Astrocyte (in vitro differentiated cells and primary cell): ENCODE measurements at regions not wholly inside any gene's neighbourhood (a gene's known extent, or its start where the extent isn't known, plus 50 kb on each side); places are given as distances from the start of the nearest gene placed in this dataset.

ENCODE experiments used
- DNase-seq: peaks from one replicate; pipeline ENCODE4 v3.0.0-alpha.2; 2010; ENCODE audit warnings: low read depth
- FAIRE-seq: peaks from 2 replicates; lab custom pipeline; 2011; peaks lifted over from hg19 to GRCh38; lab: Jason Lieb, UNC
- H2AFZ ChIP-seq: 2 replicates; pipeline ENCODE4 v1.6.0; 2012; ENCODE audit warnings: low read depth, low read length, inconsistent platforms
- H3K27ac ChIP-seq: 2 replicates; pipeline ENCODE4 v1.5.1; 2011; ENCODE audit warnings: low read depth, low read length, inconsistent platforms
- H3K27me3 ChIP-seq: 2 replicates; pipeline ENCODE4 v1.6.0; 2011; ENCODE audit warnings: low read length, inconsistent platforms; ENCODE audit not compliant: insufficient read depth
- H3K36me3 ChIP-seq: 2 replicates; pipeline ENCODE4 v1.5.1; 2011; ENCODE audit warnings: low read length, inconsistent platforms; ENCODE audit not compliant: insufficient read depth
- H3K4me1 ChIP-seq: 2 replicates; pipeline ENCODE4 v1.5.1; 2011; ENCODE audit warnings: low read length, inconsistent platforms; ENCODE audit not compliant: insufficient read depth
- H3K4me2 ChIP-seq: 2 replicates; pipeline ENCODE4 v1.6.0; 2012; ENCODE audit warnings: low read length, inconsistent platforms
- H3K4me3 ChIP-seq: 2 replicates; pipeline ENCODE4 v1.5.1; 2011; ENCODE audit warnings: low read depth, mild to moderate bottlenecking, low read length, inconsistent platforms; ENCODE audit not compliant: insufficient read depth
- H3K79me2 ChIP-seq: 2 replicates; pipeline ENCODE4 v1.6.0; 2012; ENCODE audit warnings: mild to moderate bottlenecking, low read length, inconsistent platforms; ENCODE audit not compliant: insufficient read depth
- H3K9ac ChIP-seq: 2 replicates; pipeline ENCODE4 v1.6.0; 2012; ENCODE audit warnings: mild to moderate bottlenecking, low read length, inconsistent platforms
- H3K9me3 ChIP-seq: 2 replicates; pipeline ENCODE4 v1.5.1; 2012; ENCODE audit warnings: low read depth, mild to moderate bottlenecking, low read length, inconsistent platforms; ENCODE audit not compliant: insufficient read depth
- H4K20me1 ChIP-seq: 2 replicates; pipeline ENCODE4 v1.6.0; 2012; ENCODE audit warnings: low read length, inconsistent platforms; ENCODE audit not compliant: insufficient read depth
- H3K27ac Mint-ChIP-seq: one replicate; pipeline ENCODE4 v1.8.0; 2021; ENCODE audit warnings: mild to moderate bottlenecking, mixed read lengths; ENCODE audit not compliant: unreplicated experiment
- H3K27me3 Mint-ChIP-seq: one replicate; pipeline ENCODE4 v1.8.0; 2021; ENCODE audit warnings: low read depth, mixed read lengths; ENCODE audit not compliant: unreplicated experiment
- H3K36me3 Mint-ChIP-seq: one replicate; pipeline ENCODE4 v1.8.0; 2021; ENCODE audit warnings: low read depth, mixed read lengths; ENCODE audit not compliant: unreplicated experiment
- H3K4me1 Mint-ChIP-seq: one replicate; pipeline ENCODE4 v1.8.0; 2021; ENCODE audit warnings: low read depth, mixed read lengths; ENCODE audit not compliant: unreplicated experiment
- H3K4me3 Mint-ChIP-seq: one replicate; pipeline ENCODE4 v1.8.0; 2021; ENCODE audit warnings: mild to moderate bottlenecking, moderate library complexity, mixed read lengths; ENCODE audit not compliant: unreplicated experiment
- H3K9me3 Mint-ChIP-seq: one replicate; pipeline ENCODE4 v1.8.0; 2021; ENCODE audit warnings: mild to moderate bottlenecking, mixed read lengths; ENCODE audit not compliant: unreplicated experiment
- EZH2 ChIP-seq: IDR thresholded peaks from 2 replicates; pipeline ENCODE4 v1.6.1; 2012; ENCODE audit warnings: mild to moderate bottlenecking, low read length, inconsistent platforms; ENCODE audit not compliant: insufficient read depth
- TF ChIP-seq, protein P1 (sequence below): IDR thresholded peaks from 2 replicates; pipeline ENCODE4 v1.5.1; 2011; ENCODE audit warnings: low read depth, mild to moderate bottlenecking, inconsistent platforms, low read length, moderate library complexity; ENCODE audit not compliant: insufficient read depth

DNA sequence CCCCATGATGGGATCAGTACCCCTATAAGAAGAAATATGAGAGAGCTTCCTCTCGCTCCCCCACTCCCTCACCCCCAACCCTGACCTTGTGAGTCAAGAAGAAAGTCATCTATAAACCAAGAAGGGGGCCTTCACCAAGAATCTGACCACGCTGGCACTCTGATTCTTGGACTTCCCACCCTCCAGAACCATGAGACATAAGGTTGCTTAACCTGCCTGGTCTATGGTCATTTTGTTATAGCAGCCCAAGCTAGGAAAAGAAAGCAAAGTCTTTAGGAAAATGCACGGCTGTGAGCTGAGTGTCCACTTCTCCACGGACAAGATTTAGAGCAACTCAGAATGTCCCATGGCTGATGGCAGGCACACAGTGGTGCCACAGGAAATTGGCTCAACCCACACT lies 333.5 kb downstream of the SOX9 start:
- no peak for DNase-seq
- no peak overlapping the region for H3K9ac ChIP-seq
- H3K4me2 ChIP-seq, result no peak overlapping the region
- H3K4me1 ChIP-seq, result peaks cover 9% of the 10 kb centered on the region
- Mint-ChIP-seq H3K27me3 (no peaks in the 10 kb centered on the region), H3K36me3 (no peaks in the 10 kb centered on the region), H3K27ac (peak overlapping the region; percentile 16), H3K9me3 (no peaks in the 10 kb centered on the region), H3K4me3 (no peak overlapping the region), H3K4me1 (peaks cover 17% of the 10 kb centered on the region)
- no peaks in the 10 kb centered on the region for H3K9me3 ChIP-seq
- no peak overlapping the region for H2AFZ ChIP-seq
- TF ChIP-seq, protein P1, sequence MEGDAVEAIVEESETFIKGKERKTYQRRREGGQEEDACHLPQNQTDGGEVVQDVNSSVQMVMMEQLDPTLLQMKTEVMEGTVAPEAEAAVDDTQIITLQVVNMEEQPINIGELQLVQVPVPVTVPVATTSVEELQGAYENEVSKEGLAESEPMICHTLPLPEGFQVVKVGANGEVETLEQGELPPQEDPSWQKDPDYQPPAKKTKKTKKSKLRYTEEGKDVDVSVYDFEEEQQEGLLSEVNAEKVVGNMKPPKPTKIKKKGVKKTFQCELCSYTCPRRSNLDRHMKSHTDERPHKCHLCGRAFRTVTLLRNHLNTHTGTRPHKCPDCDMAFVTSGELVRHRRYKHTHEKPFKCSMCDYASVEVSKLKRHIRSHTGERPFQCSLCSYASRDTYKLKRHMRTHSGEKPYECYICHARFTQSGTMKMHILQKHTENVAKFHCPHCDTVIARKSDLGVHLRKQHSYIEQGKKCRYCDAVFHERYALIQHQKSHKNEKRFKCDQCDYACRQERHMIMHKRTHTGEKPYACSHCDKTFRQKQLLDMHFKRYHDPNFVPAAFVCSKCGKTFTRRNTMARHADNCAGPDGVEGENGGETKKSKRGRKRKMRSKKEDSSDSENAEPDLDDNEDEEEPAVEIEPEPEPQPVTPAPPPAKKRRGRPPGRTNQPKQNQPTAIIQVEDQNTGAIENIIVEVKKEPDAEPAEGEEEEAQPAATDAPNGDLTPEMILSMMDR, result no peak
- TF ChIP-seq EZH2, result no peak
- H3K27ac ChIP-seq, result no peak overlapping the region
- no peak overlapping the region for H3K4me3 ChIP-seq
- H3K79me2 ChIP-seq, result peaks cover 90% of the 10 kb centered on the region
- H3K27me3 ChIP-seq, result no peaks in the 10 kb centered on the region
- no peaks in the 10 kb centered on the region for H3K36me3 ChIP-seq
- FAIRE-seq, result no peak
- peaks cover 74% of the 10 kb centered on the region for H4K20me1 ChIP-seq

DNA sequence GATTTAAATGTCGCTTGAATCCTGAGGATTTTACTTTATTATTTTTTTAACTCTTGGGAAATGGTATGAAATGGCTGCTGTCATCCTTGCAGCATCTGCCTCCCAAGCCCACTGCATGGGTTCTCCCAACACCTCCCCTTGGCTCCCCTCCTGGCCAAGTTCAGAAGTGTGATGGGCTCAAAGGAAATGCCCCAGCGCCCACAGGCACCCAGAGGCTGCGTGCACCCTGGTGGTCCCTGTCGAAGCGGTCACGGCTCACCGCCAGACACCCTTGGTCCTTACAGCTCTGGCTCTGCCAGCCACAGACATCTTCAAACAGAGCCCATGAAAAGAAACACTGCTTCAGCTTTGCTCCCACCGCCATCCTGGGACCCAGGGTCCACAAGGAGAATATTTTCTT lies 334.7 kb downstream of the SOX9 start:
- Histone ChIP-seq H3K36me3 (no peaks in the 10 kb centered on the region), H3K9me3 (no peaks in the 10 kb centered on the region), H3K9ac (peak overlapping the region; percentile 18), H3K27me3 (no peaks in the 10 kb centered on the region), H2AFZ (no peak overlapping the region), H3K4me3 (no peak overlapping the region), H3K4me2 (peak overlapping the region; percentile 55), H4K20me1 (peaks cover 78% of the 10 kb centered on the region), H3K79me2 (peaks cover 90% of the 10 kb centered on the region), H3K4me1 (peaks cover 9% of the 10 kb centered on the region), H3K27ac (no peak overlapping the region)
- H3K27ac Mint-ChIP-seq, result peak overlapping the region; percentile 69
- no peak overlapping the region for H3K4me3 Mint-ChIP-seq
- H3K36me3 Mint-ChIP-seq, result peaks cover 4% of the 10 kb centered on the region
- peaks cover 19% of the 10 kb centered on the region for H3K4me1 Mint-ChIP-seq
- TF ChIP-seq, protein P1, result no peak
- no peak for TF ChIP-seq EZH2
- no peaks in the 10 kb centered on the region for H3K9me3 Mint-ChIP-seq
- FAIRE-seq (no peak), DNase-seq (no peak)
- no peaks in the 10 kb centered on the region for H3K27me3 Mint-ChIP-seq

DNA sequence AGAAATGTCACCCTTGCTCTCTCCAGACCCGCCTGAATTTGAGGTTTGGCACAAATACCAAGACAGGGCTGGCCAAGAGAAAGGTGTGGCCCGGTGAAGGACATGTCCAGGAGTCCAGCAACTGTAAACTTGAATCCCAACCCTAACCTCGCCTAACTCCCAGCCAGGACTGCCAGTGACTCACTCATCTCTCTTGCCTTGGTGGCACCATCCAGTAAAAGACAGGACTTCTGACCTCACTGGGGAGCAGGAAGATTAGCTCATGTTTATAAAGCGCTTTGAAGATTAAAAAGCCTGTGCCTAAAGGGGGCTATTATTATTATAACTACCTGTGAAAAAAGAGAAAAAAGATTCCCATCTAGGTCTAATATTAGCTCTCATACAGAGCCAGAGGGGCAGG lies 335.3 kb downstream of the SOX9 start:
- Histone ChIP-seq H3K9me3 (no peaks in the 10 kb centered on the region), H3K9ac (peak overlapping the region; percentile 24), H3K79me2 (peaks cover 90% of the 10 kb centered on the region), H2AFZ (no peak overlapping the region), H3K36me3 (no peaks in the 10 kb centered on the region), H3K4me1 (peaks cover 9% of the 10 kb centered on the region), H4K20me1 (peaks cover 78% of the 10 kb centered on the region), H3K4me2 (peak overlapping the region; percentile 55), H3K27ac (peak overlapping the region; percentile 38), H3K27me3 (no peaks in the 10 kb centered on the region), H3K4me3 (no peak overlapping the region)
- peak overlapping the region; percentile 69 for H3K27ac Mint-ChIP-seq
- H3K4me1 Mint-ChIP-seq, result peaks cover 22% of the 10 kb centered on the region
- FAIRE-seq (no peak), DNase-seq (peak; percentile 79)
- H3K27me3 Mint-ChIP-seq, result no peaks in the 10 kb centered on the region
- TF ChIP-seq, protein P1, result no peak
- TF ChIP-seq EZH2, result no peak
- H3K9me3 Mint-ChIP-seq, result no peaks in the 10 kb centered on the region
- H3K4me3 Mint-ChIP-seq, result no peak overlapping the region
- peaks cover 4% of the 10 kb centered on the region for H3K36me3 Mint-ChIP-seq
